H4 (cell line): ENCODE measurements at regions not wholly inside any gene's neighbourhood (a gene's known extent, or its start where the extent isn't known, plus 50 kb on each side); places are given as distances from the start of the nearest gene placed in this dataset.
"Not testable (repeated sequence)": the region's sequence is repeated elsewhere in the genome, so short reads cannot be mapped to it uniquely, and the experiment has no call there.

ENCODE experiments used
- DNase-seq: peaks from one replicate; pipeline ENCODE4 v3.0.0-alpha.2; 2015; ENCODE audit warnings: low spot score

DNA sequence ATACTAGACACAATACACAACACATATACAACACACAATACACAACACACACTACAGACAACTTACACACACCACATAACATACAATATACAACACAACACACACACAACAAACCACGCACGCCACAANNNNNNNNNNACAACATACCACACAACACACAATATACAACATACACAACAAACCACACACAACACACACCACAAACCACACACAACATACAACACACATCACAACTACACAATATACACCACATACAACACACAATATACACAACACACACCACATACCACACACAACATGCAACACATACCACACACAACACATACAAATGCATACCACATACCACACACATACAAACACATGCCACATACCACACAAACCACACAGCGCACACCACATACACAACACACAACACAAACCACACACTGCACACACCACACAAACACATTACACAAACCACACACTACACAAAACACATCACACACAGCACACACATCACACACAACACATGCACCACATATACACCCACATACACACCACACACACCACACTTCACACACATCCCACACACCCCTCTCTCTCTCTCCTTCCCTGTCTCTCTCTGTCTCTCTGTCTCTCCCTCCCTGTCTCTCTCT lies 108.3 kb downstream of the ETS2 start:
- DNase-seq = no peak

- peak; percentile 41 for DNase-seq
Measured at GRCh38 chr21:38913120-38913892, 107.6 kb downstream of the ETS2 start.

DNA sequence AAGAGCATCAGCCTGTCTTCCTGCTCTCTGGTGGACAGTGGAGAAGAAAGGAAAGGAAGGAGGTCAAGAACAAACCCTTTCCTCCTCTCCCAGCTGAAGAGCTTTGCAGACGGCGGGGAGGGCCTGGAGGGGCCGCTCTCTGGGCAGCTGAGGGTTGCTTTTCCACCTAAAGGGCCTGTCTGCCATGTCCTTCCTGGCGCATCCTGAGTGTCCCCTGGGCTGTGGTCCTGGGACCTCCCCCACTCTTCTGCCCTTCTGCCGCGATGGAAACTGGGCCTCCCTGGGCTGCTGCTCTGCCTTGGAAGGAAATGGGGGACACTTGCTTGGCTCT lies 107.0 kb downstream of the ETS2 start:
- no peak for DNase-seq

- no peak for DNase-seq
Measured at GRCh38 chr21:38912102-38912629, 106.4 kb downstream of the ETS2 start.

DNA sequence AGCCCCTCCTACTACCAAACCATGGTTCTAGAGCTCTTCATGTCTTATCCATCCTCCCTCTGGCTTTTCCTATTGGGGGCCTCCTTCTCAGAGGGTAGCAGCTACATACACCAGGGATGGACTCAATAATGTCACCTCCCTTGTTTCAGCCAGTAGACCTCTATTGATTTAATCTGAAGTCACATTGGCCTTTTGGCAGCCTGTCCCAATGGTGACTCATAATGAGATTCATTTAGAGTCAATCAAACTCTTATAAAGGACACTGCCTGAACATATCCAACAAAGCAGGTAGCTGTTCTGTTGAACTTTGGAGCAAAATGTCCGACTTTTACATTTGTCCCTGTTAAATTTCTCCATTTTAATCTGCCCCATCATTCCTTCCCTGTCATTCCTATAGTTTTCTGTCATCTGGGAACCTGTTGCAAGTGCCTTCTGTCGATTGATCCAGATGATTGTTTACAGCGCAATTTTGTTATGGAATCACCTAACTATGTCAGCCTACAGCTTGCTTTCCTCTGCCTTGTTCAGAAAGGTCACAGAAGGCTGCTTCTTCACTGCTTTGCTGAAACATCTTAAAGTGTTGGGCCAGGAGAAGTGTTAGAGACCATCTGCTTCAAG lies 105.9 kb downstream of the ETS2 start:
- DNase-seq = no peak

- DNase-seq = peak; percentile 44
Measured at GRCh38 chr21:38910390-38911067, 104.8 kb downstream of the ETS2 start.

GRCh38 chr21:38909929-38910328 lies 104.2 kb downstream of the ETS2 start:
- no peak for DNase-seq

DNA sequence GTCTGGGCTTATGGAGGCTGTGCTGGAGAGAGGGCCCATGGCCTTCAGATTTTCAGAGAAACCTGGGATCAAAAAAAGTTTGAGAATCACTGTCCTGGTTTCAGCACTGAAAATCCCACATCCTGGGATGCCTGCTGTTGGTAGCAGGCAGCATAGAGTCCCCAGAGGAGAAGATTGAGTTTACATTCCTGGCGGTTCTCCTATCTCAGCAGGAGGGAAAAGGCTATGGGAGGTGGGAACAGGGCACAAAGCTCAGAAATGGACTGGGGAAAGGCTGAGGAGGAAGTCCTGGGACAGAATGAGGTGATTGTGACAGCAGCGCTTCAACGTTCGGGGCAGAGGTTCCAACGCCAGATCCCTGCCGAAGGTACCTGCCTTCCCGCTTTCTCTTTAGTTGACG lies 103.4 kb downstream of the ETS2 start:
- no peak for DNase-seq

- no peak for DNase-seq
Measured at GRCh38 chr21:38908537-38908936, 102.8 kb downstream of the ETS2 start.

GRCh38 chr21:38905752-38906151 lies 100.0 kb downstream of the ETS2 start:
- no peak for DNase-seq

GRCh38 chr21:38905328-38905727 lies 99.6 kb downstream of the ETS2 start:
- DNase-seq = no peak

GRCh38 chr21:38903690-38904139 lies 98.0 kb downstream of the ETS2 start:
- DNase-seq = no peak

DNA sequence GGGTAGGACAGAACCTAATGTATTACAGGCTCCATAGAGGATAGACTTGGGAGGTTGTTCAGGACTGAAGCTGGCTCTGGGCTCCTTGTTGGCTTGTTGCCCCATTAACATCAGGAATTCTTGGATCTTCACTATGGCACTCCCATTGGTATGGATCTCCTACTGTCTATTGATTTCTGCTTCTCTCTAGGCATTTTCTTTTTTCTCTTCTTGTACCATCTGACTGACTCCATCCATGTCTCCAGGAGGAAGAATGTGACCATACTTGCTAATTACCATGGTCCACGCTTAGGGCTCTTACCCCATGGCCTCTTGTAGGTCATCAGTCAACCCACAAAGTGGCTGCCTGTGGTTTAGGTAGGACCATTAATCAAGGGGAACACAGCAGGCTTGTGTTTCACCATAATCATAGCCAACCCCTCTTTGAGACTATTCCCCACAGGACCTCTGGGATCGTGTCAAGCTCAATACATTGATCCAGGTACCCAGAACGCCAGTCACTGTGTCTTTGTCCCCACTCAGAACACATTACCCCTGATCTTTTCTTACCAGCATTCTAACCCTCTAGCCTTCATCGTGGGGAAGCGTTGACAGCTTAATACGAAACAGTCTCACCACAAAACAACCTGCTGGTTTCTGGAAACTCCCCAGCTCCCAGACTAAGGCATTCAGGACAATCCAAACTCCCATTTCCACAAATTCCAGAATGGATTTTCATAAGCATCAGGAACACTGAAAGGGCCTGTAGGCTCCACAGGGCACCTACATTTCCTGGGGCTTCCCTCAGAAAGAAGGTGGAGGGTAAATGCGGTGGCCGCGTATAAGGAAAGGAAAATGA lies 97.1 kb downstream of the ETS2 start:
- DNase-seq = no peak

DNA sequence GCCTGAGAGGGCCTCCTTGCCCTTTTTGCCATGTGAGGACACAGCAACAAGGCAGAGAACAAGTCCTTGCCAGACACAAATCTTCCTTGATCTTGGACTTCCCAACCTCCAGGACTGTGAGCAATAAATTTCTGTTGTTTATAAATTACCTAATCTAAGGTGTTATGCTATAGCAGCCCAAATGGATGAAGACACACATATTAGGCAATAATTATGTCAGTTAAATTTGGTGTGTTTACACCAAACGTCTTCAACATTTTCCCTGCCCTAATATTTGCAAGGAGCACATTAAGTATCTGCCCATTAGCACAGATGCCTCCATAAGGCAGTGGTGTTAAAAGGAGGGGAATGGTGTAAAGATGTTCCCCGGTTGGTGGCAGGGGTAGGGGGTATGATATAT lies 94.8 kb downstream of the ETS2 start:
- no peak for DNase-seq

DNA sequence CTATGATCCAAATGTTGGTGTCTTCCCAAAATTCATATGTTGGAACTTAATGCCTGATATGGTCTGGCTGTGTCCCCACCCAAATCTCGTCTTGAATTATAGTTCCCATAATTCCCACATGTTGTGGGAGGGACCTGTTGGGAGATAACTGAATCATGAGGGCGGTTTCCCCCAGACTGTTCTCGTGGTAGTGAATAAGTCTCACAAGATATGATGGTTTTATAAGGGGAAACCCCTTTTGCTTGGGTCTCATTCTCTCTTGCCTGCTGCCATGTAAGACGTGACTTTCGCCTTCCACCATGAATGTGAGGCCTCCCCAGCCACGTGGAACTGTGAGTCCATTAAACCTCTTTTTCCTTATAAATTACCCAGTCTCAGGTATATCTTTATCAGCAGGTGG lies 94.3 kb downstream of the ETS2 start:
- not testable (repeated sequence) for DNase-seq

DNA sequence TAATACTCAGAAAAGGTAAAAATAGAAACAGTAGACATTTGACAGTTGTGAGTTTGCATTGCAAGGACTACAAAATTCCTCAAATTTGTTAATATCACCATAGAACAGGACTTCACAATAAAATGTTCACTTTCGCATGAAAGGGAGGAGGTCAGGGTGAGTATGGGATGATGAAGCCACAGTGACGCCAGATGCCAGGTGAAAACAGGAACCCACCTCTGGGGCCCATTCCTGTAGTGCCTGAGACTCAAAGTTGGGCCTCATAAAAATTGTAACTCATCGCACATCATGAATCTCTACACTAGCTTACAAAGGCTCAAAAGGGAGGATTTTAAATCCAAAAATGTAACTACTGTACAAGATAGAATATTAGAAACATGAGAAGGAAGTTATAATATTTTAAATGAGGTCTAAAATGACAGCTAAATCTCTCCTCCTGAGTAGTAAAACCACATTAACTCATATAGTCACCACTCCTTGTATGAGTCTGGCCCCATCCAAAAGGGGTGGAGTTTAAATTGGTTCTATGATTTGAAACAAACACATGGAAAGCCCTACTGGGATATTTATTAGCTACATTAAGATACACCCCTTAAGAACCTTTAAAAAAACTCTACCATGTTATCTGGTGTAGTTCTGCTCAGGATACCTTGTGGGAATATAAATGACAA lies 93.7 kb downstream of the ETS2 start:
- DNase-seq = no peak

GRCh38 chr21:38898422-38899096 lies 92.8 kb downstream of the ETS2 start:
- no peak for DNase-seq

DNA sequence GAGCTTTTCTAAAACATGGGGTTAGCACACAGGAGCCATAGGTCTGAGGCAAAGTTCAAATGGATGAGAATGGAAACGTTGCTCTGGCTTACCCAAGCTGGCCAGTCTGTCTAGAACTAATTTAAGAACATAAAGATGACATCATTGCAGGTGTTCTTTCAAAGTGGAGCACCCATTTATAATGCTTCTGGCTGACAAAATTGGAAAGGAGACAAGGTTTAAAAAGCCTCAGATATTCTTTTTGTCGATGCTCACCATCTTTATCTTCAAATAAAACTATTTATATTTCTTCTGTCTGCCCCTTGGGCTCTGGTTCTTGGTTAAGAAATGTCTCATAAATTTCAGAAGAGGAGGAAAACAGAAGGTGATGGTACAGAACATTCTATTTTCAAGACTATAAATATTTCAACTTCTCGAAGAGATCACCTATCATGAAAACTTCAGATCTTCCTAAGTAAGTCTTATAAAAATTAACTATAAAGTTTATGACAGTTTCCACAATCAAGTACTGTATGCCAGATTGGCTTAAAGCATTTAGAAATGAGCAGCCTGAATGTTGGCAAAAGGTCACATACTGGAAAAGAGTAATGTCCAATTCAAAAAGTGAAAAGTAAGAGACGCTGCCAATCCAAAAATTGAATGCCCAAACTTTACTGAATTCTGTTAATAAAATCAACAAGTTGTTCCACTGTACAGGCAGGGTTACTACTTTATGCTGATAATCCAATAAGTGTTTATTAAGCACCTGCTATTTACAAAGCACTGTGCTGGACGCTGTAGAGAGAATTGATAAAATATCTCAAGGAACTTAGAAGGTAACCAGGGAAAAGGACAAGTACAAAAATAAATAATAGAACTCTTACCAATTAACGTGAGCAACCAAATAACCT lies 92.0 kb downstream of the ETS2 start:
- DNase-seq = no peak

DNA sequence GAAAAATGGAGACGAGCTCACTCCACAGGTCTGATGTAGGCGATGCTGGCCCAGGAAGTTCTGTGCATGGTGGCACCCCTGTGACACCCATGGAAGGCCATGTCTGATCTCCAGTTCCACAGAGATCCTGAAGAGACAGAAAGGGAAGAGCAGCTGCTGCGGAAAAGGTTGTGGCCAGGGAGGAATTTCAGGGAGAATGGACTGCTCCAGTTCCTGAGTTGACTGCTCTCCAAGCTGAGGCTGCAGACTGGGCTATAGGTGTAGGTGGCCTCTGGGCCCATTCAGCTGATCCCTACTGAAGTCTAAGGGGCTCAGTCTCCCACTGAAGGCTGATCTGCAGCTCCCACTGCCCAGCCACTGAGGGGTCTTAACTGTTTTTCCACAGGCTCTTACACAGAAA lies 89.2 kb downstream of the ETS2 start:
- no peak for DNase-seq
